Mammary epithelial cell (primary cell): ENCODE measurements at regions not wholly inside any gene's neighbourhood (a gene's known extent, or its start where the extent isn't known, plus 50 kb on each side); places are given as distances from the start of the nearest gene placed in this dataset.

Experiments used
- CTCF ChIP-seq, 2 donors: IDR thresholded peaks in 1 of 2; conservative IDR thresholded peaks in 1 of 2; 2 replicates each; pipeline ENCODE4 v1.5.1; 2011 to 2012; ENCODE audit warnings: inconsistent platforms in 2 of 2, low read length in 2 of 2, mild to moderate bottlenecking in 2 of 2, control low read depth in 1 of 2, low read depth in 1 of 2; ENCODE audit not compliant: insufficient read depth in 1 of 2; ENCODE audit errors: extremely low read depth in 1 of 2
- EZH2 ChIP-seq: IDR thresholded peaks from 2 replicates; pipeline ENCODE4 v1.6.1; 2012; ENCODE audit warnings: low read length, inconsistent platforms, borderline replicate concordance

- no peak for TF ChIP-seq CTCF (conservative IDR thresholded peaks at IDR 0.05 in 1 of 2, IDR thresholded peaks at IDR 0.05 in 1 of 2; ENCODE audit: extremely low read depth in 1 of 2, insufficient read depth in 1 of 2, low read depth in 1 of 2, low read length in 2 of 2)
- no peak for TF ChIP-seq EZH2
Measured at GRCh38 chr2:9774266-9774665, 69.0 kb upstream of the TAF1B start.
